ENCODE measurements at regions not wholly inside any gene's neighbourhood (a gene's known extent, or its start where the extent isn't known, plus 50 kb on each side); places are given as distances from the start of the nearest gene placed in this dataset.

- TF ChIP-seq CTCF (IDR thresholded peaks at IDR 0.05), result no peak
- TF ChIP-seq EZH2phosphoT487 (IDR thresholded peaks at IDR 0.05), result no peak
Measured at GRCh38 chr1:83735526-83735925, 263.4 kb downstream of the TTLL7 start.
